ENCODE measurements at regions not wholly inside any gene's neighbourhood (a gene's known extent, or its start where the extent isn't known, plus 50 kb on each side); places are given as distances from the start of the nearest gene placed in this dataset.

- no peak for DNase-seq (ENCODE audit: low read depth)
Measured at GRCh38 chr2:221103930-221104329, 468.2 kb downstream of the EPHA4 start.

GRCh38 chr2:221104361-221104811, 467.7 kb downstream of the EPHA4 start:
- no peak for DNase-seq (ENCODE audit: low read depth)

GRCh38 chr2:221106241-221106640, 465.9 kb downstream of the EPHA4 start:
- no peak for DNase-seq (ENCODE audit: low read depth)

GRCh38 chr2:221107424-221107823, 464.7 kb downstream of the EPHA4 start:
- no peak for DNase-seq (ENCODE audit: low read depth)

- DNase-seq (ENCODE audit: low read depth), result no peak
Measured at GRCh38 chr2:221109552-221109951, 462.6 kb downstream of the EPHA4 start.

- no peak for DNase-seq (ENCODE audit: low read depth)
Measured at GRCh38 chr2:221111739-221112138, 460.4 kb downstream of the EPHA4 start.

GRCh38 chr2:221112744-221113143, 459.4 kb downstream of the EPHA4 start:
- DNase-seq (ENCODE audit: low read depth), result no peak

GRCh38 chr2:221115944-221116343, 456.2 kb downstream of the EPHA4 start:
- no peak for DNase-seq (ENCODE audit: low read depth)

- no peak for DNase-seq (ENCODE audit: low read depth)
Measured at GRCh38 chr2:221120643-221121042, 451.5 kb downstream of the EPHA4 start.

- DNase-seq (ENCODE audit: low read depth), result no peak
Measured at GRCh38 chr2:221123396-221123795, 448.7 kb downstream of the EPHA4 start.

GRCh38 chr2:221124532-221125240, 447.4 kb downstream of the EPHA4 start:
- no peak for DNase-seq (ENCODE audit: low read depth)

- no peak for DNase-seq (ENCODE audit: low read depth)
Measured at GRCh38 chr2:221125691-221126090, 446.4 kb downstream of the EPHA4 start.

- no peak for DNase-seq (ENCODE audit: low read depth)
Measured at GRCh38 chr2:221129657-221130056, 442.4 kb downstream of the EPHA4 start.

GRCh38 chr2:221130431-221130830, 441.7 kb downstream of the EPHA4 start:
- DNase-seq (ENCODE audit: low read depth), result no peak

GRCh38 chr2:221133941-221134340, 438.2 kb downstream of the EPHA4 start:
- no peak for DNase-seq (ENCODE audit: low read depth)

- no peak for DNase-seq (ENCODE audit: low read depth)
Measured at GRCh38 chr2:221134718-221135117, 437.4 kb downstream of the EPHA4 start.

GRCh38 chr2:221135699-221136098, 436.4 kb downstream of the EPHA4 start:
- DNase-seq (ENCODE audit: low read depth), result no peak

- DNase-seq (ENCODE audit: low read depth), result no peak
Measured at GRCh38 chr2:221137385-221137784, 434.7 kb downstream of the EPHA4 start.

- no peak for DNase-seq (ENCODE audit: low read depth)
Measured at GRCh38 chr2:221142341-221142740, 429.8 kb downstream of the EPHA4 start.

GRCh38 chr2:221143231-221143630, 428.9 kb downstream of the EPHA4 start:
- no peak for DNase-seq (ENCODE audit: low read depth)

- no peak for DNase-seq (ENCODE audit: low read depth)
Measured at GRCh38 chr2:221144909-221145308, 427.2 kb downstream of the EPHA4 start.

GRCh38 chr2:221145396-221145795, 426.7 kb downstream of the EPHA4 start:
- DNase-seq (ENCODE audit: low read depth), result no peak

GRCh38 chr2:221153226-221153625, 418.9 kb downstream of the EPHA4 start:
- DNase-seq (ENCODE audit: low read depth), result no peak

GRCh38 chr2:221154176-221154575, 417.9 kb downstream of the EPHA4 start:
- DNase-seq (ENCODE audit: low read depth), result no peak

All from amniotic epithelial cell (primary cell).